LNCAP (cell line): ENCODE measurements at regions not wholly inside any gene's neighbourhood (a gene's known extent, or its start where the extent isn't known, plus 50 kb on each side); places are given as distances from the start of the nearest gene placed in this dataset.

ENCODE experiments used
- TF ChIP-seq, protein P1 (sequence below): fragments of 450-650 bp; IDR thresholded peaks from 2 replicates; pipeline ENCODE4 v1.5.1; 2017; ENCODE audit warnings: mild to moderate bottlenecking

DNA sequence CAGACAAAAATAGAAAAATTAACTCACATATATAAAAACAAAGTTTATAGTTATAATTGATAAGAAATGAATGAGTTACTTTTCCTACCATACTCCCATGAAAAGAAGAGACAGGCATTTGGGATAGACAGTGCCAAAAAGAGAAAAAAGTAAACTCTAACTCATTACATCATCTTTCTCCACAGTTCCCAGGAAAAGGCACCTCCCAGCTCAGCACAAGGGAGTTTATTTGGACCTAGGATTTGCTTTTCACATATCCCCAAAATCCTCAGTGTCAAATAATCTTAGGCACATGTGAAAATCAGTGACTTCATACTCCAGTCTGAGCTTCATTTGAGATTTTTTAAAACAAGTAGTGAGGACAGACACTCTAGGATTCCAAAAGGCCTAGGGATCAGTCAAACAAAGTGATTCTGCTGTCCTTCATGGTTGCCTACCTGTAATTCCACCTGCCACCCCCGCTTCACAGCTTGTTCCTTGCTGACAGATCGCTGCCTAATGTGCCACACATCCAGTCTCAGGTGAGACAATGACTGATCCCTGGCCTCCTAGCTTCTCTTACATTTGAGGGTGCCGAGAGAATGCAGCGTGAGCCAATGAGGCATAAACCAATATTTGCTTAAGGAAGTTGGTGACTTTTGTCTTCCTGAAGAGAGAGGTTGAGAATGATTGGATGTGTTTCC, 573.7 kb downstream of the TBL1XR1 start:
- TF ChIP-seq, protein P1, sequence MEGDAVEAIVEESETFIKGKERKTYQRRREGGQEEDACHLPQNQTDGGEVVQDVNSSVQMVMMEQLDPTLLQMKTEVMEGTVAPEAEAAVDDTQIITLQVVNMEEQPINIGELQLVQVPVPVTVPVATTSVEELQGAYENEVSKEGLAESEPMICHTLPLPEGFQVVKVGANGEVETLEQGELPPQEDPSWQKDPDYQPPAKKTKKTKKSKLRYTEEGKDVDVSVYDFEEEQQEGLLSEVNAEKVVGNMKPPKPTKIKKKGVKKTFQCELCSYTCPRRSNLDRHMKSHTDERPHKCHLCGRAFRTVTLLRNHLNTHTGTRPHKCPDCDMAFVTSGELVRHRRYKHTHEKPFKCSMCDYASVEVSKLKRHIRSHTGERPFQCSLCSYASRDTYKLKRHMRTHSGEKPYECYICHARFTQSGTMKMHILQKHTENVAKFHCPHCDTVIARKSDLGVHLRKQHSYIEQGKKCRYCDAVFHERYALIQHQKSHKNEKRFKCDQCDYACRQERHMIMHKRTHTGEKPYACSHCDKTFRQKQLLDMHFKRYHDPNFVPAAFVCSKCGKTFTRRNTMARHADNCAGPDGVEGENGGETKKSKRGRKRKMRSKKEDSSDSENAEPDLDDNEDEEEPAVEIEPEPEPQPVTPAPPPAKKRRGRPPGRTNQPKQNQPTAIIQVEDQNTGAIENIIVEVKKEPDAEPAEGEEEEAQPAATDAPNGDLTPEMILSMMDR, result no peak

DNA sequence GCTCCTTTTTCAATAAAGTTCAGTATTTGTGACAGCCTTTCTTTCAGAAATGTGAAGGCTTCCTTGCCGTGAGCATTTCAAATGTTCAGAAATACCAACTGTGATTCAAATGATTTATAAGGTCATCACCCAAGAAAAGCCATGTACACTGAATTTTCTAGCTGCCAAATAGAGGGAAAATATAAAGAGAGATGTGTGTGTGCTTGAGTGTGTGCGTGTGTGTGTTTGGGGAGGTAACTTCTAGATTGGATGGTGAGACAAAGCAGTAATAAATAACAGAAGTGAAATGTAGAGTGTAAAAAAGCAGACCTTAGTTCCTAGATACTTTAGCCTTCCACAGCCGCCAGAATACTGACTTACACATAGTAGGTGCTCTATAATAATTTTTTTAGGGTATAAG, 577.4 kb downstream of the TBL1XR1 start:
- TF ChIP-seq, protein P1, result no peak

DNA sequence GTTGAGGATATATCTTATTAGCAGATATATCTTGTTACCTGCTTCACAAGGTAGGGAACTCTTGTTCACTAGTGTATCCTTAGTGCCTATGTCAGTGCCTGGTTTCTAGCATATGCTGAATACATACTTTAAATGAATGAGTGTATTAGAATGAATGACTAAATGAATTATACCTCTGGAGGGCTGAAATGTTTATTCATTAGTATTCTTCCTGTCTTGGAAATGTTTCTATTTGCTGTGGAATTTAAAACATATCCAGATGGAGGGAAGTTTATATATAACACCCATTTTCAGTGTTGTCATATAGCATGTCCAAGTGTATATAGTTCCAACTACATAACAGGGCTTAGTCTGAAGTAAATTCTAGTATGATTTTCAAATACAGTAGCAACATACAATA, 581.5 kb downstream of the TBL1XR1 start:
- TF ChIP-seq, protein P1, result no peak

DNA sequence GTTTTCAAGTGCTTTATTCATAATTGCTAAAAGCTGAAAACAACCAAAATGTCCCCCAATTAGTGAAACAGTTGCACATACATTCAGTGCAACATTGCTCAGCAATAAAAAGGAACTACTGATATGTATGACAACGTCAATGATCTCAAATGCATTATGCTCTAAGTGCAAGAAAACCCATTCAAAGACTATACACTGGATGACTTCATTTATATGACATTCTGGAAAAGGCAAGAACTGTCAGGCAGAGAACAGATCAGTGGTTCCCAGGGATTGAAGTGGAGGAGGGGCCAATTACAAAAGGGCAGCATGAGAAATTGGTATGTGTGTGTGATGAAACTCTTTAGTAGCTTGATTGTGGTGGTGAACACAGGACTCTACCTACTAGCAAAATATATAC, 585.6 kb downstream of the TBL1XR1 start:
- TF ChIP-seq, protein P1, result no peak

DNA sequence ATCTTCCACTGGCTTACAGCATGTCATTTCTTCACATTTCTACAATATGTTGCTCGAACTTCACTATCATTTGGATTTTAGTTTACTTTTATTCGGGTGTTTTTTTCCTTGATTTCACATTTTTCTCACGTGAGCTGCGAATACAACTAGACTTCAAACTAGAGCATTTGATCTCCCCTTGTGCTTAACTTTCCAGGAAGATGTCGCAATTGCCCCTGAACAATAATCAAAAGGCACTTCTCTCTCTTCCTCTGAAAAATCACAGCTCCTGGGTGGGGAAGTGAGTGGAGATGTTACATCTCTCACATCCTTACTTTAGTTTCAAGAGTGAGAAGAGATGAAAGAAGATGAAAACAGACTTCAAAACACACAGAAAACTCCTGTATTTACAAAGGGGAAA, 587.9 kb downstream of the TBL1XR1 start:
- TF ChIP-seq, protein P1, result no peak

DNA sequence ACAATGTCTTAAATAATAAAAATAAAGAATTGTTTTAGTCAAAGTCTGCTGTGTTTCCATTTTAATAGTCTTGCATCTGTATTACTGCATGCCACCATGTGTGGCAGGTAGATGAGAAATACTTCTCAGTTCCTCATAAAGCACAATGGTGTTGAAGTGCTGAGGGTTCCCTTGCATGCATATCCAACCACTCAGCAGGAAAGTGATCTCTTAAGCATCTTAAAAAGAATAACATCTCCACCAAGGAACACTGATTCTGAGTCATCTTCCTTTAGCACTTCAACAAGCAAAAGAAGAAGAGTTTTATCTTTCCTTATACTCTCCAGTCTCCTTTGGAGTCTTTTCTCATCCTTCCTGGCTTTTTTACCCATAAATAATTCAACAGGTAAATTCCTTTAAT, 602.0 kb downstream of the TBL1XR1 start:
- TF ChIP-seq, protein P1, result no peak

DNA sequence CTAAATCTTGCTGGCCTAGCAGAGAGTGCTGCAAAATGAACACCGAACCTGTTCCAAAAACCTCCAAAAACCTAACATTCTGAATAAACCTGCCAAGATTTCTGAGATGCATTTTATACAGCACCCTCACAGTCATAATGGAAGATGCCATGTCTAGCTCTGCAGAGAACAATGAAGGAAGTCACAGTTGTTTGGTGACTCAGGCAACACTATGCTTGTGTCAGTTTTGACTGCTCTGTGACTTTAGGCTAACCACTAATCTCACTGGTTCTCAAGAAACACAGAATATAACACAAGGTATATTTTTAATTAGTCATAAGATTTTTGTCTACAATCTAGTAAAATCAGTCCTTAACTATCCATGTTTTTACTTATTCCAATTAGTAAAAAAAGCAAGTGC, 606.6 kb downstream of the TBL1XR1 start:
- TF ChIP-seq, protein P1, result no peak

DNA sequence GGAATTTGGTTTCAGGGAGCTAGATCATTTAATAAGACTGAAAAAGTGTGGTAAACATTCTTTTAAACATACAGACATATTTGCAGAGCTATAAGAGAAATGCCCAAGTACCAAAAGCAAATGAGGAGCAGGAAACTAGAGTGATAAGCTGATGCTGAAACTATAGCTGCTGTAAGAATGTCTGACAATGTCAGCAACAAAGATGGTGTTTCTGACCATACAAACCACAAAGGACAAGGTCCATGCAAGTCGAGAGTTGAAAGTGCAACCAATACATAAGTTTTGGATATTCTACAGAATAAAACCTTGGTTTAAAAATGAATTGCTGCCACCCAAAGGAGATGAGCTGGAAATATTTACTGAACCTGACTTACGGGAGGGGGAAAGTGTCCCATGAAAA, 610.2 kb downstream of the TBL1XR1 start:
- TF ChIP-seq, protein P1, result no peak
